GM19395 (cell line): ENCODE measurements at regions not wholly inside any gene's neighbourhood (a gene's known extent, or its start where the extent isn't known, plus 50 kb on each side); places are given as distances from the start of the nearest gene placed in this dataset.

Source experiments
- ATAC-seq: cut with Tn5 transposase; IDR thresholded peaks from one replicate; pipeline ENCODE4 v1.9.1; 2021; ENCODE audit warnings: mild to moderate bottlenecking, moderate library complexity; ENCODE audit not compliant: unreplicated experiment

DNA sequence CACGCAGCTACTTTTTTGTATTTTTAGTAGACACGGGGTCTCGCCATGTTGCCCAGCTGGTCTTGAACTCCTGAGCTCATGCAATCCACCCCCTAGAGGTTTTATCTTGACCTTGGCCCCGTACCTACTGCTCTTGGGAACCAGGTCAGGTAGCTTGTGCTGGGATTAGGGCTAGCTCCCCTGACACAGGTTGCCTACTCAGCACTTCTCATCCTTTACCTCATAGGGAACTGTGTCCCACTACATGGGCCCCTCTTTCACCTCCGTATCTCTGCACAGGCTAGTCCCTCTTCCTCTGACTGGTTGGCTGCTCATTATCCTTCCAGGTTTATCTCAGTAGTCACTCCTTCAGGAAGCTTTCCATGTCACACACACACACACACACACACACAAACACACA is 58.0 kb upstream of the ITPRID1 start:
- ATAC-seq = no peak

DNA sequence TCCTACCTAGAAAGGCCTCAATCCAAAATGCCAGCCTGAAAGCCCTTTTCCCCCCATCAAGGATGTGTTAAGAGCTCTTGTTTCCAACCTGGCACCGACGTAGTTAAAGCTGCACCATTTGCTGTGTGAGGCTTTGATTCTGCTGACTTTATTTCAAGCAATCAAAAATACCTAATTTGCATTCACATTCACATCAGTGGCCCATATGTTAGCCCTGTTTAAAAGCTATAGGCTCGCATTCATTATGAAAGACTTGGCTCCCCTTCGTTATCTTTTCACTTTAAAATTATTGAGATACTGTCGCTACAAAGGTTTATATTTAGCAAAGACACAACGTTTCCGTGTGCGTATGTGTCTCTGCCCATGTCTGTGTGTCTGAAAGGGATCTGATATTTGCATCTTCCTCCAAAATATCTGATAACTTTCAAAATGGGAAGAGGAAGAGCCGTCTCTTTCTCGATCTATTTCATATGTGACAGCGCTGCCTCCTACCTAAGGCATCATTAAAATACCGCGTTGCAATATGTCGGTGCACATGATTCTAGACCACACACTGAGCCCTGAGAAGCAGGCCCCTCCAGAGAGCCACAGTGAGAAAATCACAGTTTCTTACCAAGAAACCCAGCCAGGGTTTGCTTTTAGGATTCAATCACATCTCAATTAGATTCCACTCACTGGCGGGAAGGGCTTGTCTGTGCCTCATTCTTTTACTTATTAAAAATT is 57.1 kb upstream of the ITPRID1 start:
- no peak for ATAC-seq

DNA sequence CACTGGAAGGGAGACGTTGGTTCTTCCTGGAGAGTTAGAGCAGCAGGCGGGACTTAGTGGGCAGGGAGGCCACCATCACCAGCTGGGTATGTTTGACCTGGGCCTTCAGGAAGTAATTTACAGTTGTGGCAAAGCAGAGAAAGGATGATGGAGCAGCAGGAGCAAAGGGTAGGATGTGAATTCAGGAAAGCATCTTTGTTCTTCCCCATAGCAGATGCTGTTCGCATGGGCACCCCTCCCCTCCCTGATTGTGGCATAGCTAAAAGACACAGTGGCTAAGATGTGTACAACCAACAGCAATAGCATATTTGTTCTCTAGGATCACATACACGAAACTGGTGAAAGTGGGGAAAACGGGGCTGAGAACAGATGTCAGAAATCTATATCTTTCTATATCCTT is 56.3 kb upstream of the ITPRID1 start:
- ATAC-seq = no peak

DNA sequence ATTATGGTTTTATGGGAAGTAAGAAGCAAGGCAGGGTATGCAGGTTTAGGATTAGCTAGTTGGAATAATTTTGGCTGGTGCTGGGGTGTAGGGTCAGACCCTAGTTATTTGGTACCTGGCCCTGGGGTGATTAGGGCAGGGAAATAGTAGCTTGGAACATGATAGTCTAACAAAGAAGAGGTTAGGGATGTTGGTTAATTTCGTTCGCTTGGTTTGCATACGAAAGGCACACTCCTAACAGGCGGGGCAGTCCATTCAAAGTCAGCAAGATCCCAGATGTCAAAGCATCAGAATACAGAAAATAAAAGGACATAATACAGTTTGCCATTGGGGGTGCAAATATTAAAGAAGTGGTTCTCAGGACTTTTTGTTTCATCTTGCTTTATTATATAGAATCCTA is 55.7 kb upstream of the ITPRID1 start:
- no peak for ATAC-seq

DNA sequence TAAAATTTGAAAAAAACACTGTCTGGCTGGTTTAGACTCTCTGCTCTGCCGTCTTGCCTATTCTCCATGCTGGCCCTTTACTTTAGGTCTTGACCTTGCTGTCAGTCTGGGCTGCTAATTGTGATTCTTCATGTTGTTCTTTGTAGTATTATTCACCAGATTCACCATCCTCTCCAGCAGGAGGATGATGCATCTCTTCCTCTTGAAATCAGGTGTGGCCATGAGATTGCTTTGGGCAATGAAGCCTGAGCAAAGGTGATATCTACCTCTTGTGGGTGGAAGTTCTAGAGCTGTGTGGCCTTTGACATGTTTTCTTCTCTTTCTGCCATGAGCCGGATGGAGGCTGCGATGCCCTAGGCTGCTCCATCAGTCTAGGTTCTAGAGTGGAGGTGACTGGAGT is 51.3 kb upstream of the ITPRID1 start:
- ATAC-seq = no peak
